Fibroblast of skin of abdomen (primary cell): ENCODE measurements at regions not wholly inside any gene's neighbourhood (a gene's known extent, or its start where the extent isn't known, plus 50 kb on each side); places are given as distances from the start of the nearest gene placed in this dataset.
"Not testable (repeated sequence)": the region's sequence is repeated elsewhere in the genome, so short reads cannot be mapped to it uniquely, and the experiment has no call there.

ENCODE experiments used
- DNase-seq: peaks from one replicate; pipeline ENCODE4 v3.0.0-alpha.2; 2013

- peak; percentile 93 for DNase-seq
Observed at GRCh38 chr17:47066841-47067682, 88.0 kb upstream of the RPRML start.

- DNase-seq = no peak
Observed at GRCh38 chr17:47066095-47066494, 87.0 kb upstream of the RPRML start.

GRCh38 chr17:47064684-47065083, 85.6 kb upstream of the RPRML start:
- DNase-seq = no peak

DNA sequence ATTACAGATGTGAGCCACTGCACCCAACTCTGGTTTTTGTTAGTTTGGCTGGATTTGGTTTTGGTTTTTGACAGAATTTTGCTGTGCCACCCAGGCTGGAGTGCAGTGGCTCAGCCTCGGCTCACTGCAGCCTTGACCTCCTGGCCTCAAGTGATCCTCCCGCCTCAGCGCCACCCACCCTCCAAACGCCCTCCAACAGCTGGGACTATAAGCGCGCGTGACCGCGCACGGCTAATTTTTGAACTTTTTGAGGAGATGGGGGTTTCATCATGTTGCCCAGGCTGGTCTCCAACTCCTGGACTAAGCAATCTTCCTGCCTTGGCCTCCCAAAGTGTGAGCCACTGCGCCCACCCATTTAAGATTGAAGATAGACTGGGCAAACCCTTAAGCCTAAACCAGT, 84.4 kb upstream of the RPRML start:
- no peak for DNase-seq

DNA sequence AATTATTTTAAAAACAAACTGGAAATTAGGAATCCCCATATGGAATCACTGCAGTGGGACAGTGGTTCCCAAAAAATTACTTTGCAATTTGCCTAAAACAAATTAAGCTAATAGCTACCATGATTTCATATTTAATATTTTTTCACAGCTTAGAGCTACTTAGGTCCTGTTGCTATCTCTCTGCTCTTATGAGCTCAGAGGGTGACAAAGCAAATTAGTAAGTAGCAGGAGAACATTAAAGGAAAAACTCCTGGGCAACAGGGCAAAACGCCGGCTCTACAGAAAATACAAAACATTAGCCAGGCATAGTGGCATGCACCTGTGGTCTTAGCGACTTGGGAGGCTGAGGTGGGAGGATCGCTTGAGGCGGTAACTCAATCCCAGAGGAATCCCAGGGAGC, 83.8 kb upstream of the RPRML start:
- not testable (repeated sequence) for DNase-seq

- DNase-seq = not testable (repeated sequence)
Observed at GRCh38 chr17:47060005-47060404, 81.0 kb upstream of the RPRML start.

GRCh38 chr17:47057830-47058229, 78.8 kb upstream of the RPRML start:
- DNase-seq = no peak

DNA sequence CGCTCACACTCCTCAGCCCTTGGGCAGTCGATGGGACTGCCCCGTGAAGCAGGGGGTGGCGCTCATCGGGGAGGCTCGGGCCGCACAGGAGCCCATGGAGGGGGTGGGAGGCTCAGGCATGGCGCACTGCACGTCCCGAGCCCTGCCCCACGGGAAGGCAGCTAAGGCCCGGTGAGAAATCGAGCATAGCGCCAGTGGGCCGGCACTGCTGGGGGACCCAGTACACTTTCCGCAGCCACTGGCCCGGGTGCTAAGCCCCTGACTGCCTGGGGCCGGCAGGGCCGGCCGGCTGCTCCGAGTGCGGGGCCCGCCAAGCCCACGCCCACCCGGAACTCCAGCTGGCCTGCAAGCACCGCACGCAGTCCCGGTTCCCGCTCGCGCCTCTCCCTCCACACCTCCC, 78.2 kb upstream of the RPRML start:
- DNase-seq = not testable (repeated sequence)

DNA sequence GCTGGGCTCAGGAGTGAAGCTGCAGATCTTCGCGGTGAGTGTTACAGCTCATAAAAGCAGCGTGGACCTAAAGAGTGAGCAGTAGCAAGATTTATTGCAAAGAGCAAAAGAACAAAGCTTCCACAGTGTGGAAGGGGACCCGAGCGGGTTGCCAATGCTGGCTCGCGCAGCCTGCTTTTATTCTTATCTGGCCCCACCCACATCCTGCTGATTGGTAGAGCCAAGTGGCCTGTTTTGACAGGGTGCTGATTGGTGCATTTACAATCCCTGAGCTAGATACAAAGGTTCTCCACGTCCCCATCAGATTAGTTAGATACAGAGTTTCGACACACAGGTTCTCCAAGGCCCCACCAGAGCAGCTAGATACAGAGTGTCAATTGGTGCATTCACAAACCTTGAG, 77.6 kb upstream of the RPRML start:
- not testable (repeated sequence) for DNase-seq
